ENCODE measurements at regions not wholly inside any gene's neighbourhood (a gene's known extent, or its start where the extent isn't known, plus 50 kb on each side); places are given as distances from the start of the nearest gene placed in this dataset.

DNA sequence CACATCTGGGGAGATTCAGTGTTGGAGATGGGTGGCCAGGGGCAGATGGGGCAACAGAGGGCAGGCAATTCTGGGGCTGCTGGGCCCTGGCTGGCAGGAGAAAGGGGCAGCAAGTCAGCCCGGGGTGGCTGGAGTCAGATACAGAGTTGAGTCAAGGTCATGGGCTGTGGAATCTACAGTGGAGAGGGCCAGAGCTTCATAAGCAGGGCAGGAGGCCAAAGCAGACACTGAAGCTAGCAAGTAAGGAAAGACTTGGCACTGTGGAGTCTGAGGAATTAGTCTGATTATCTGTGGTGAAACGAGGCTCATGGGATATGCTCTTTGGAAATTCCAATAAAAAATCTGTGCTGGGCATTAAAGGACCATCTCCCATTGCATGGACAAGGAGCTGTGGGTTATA, 95.5 kb downstream of the TMX1 start:
- TF ChIP-seq, protein P1, sequence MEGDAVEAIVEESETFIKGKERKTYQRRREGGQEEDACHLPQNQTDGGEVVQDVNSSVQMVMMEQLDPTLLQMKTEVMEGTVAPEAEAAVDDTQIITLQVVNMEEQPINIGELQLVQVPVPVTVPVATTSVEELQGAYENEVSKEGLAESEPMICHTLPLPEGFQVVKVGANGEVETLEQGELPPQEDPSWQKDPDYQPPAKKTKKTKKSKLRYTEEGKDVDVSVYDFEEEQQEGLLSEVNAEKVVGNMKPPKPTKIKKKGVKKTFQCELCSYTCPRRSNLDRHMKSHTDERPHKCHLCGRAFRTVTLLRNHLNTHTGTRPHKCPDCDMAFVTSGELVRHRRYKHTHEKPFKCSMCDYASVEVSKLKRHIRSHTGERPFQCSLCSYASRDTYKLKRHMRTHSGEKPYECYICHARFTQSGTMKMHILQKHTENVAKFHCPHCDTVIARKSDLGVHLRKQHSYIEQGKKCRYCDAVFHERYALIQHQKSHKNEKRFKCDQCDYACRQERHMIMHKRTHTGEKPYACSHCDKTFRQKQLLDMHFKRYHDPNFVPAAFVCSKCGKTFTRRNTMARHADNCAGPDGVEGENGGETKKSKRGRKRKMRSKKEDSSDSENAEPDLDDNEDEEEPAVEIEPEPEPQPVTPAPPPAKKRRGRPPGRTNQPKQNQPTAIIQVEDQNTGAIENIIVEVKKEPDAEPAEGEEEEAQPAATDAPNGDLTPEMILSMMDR (IDR thresholded peaks at IDR 0.05; ENCODE audit: low read depth, low read length, poor library complexity, severe bottlenecking): no peak
- no peak for TF ChIP-seq EZH2phosphoT487 (IDR thresholded peaks at IDR 0.05; ENCODE audit: borderline replicate concordance, low read length)

All from DOHH2 (cell line).